NCI-H187 treated with DMSO at 0.1 percent for 48 hours (cell line): ENCODE measurements at regions not wholly inside any gene's neighbourhood (a gene's known extent, or its start where the extent isn't known, plus 50 kb on each side); places are given as distances from the start of the nearest gene placed in this dataset.

Experiments used
- DNase-seq: peaks from one replicate; lab custom pipeline; 2025; lab: John Stamatoyannopoulos, UW

DNA sequence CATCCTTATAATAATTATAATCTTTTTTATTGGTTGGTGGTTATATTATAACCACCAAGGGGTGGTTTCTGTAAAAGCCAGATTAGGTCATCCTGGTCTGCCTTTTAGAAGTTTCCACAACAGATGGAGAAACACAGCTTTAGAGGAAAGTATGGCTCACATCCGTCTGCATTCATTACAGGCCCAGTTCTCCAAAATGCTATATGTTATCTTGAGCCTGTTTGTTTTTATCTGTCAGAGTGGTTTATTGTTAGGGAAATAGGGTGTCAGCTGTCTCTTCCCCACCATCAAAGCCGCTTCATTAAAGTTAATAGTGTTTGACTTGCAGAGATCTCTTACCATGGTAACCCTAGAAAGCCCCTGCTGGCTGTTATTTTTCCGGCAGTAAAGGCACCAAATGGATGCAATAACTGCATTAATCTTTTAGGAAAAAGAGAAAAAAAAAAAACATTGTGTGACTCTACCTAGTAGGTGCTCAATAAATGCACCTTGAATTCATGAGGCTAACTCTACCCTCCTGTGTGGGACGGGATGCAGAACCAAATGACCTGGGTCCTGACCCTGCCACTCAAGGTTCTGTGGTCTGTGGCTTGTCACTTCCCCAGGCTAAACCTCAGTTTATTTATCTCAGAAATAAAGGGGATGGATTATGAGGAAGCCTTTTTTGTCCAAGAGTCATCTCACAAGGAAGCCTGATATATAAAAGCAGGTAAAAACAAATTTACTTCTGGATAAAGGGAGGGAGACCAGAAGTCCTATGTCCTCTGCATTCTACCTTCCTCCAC is 118.3 kb downstream of the WT1 start:
- no peak for DNase-seq

DNA sequence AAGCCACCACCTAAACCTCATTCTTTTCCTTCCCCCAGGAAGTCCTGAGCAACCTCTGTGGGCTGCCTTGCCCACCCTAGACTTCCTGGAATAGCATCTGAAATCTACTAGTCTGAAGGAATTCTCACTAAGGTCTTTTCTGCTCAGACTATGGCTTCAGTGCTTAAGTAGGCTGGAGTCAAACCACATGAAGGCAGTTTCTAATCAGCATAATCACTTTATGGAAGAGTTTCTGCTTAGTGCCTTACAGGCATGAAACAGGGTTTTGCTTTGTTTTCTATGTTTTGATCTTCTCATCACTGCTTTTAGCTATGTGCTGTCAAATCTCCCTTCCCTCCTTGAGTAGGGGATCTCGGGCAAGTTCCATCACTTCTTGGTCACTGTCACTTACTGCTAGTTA is 117.7 kb downstream of the WT1 start:
- no peak for DNase-seq

DNA sequence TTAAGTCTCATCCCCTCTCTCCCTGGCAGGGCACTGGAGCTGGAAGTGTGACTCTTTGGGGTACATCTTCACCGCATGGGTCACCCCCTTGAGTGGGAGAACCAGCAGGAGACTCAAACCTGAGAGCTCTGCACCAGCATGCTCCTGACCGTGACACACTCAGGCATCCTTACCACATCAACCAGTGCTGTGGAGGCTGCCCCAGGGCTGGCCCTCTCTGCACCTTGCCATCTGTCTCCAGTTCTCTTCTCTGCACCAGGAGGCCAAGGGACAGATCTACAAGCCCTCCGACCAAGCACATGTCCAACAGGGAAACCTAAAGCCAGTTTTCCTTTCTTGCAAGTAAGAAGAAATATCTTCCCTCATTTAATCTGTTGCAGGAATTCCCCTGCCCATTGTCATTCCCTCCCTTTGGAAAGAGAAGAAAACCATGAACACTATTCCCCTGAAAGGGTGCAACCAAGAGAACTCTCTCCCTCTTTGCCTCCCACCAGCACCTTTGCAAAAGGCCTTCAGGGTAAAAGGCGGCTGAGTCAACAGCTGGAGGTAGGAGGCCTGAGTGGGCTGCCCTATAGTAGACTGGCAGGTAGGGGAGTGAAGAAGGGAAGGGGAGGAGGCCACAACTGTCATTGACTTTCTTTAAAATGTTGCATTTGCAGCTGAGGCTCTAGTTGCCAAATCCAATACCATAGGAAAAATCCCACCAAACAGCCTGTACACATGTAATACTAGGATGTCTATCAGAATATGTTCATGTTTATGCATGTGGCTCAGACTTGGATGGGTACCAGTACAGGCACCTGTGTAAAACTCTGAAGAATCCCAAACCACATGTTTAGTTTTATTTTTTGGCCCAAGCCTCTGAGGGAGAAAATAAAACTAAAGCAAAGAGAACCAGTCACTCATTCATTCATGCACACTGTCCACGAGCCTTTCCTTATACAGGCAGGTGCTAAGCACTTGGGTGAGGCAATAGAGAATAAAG is 117.0 kb downstream of the WT1 start:
- no peak for DNase-seq

DNA sequence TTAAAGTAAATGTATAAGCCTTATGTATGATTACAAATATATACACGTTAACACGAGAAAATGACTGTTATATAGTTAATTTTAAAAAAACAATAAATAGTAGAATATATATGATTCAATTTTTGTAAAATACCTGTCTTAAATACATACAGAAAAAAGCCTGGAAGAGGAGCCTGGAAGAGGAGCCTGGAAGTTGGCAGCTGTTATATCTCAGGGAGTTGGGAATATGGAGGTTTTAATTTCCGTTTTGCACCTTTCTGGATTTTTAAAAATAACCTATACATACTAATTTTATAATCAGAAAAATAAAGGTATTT is 111.6 kb downstream of the WT1 start:
- no peak for DNase-seq

GRCh38 chr11:32325187-32325586 is 110.2 kb downstream of the WT1 start:
- no peak for DNase-seq

GRCh38 chr11:32325725-32326124 is 109.6 kb downstream of the WT1 start:
- DNase-seq, result no peak

- DNase-seq, result no peak
Measured at GRCh38 chr11:32326522-32326921, 108.8 kb downstream of the WT1 start.

DNA sequence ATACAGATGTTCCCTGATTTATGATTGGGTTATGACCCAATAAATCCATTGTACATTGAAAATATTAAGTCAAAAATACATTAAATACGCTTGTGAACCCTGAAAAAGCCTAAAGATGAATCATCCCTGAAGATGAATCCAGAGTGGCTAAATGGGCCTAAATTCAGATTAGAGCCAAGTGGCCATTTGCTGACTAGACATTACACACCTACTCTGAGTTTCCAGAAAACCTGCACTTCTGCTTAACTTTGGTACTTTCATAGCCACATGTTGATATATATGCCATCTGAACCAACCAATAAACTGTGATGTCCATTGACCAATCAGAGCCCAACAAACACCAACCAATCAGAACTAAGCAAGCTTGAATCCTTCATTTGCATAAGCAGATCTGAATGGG is 106.9 kb downstream of the WT1 start:
- DNase-seq, result no peak

DNA sequence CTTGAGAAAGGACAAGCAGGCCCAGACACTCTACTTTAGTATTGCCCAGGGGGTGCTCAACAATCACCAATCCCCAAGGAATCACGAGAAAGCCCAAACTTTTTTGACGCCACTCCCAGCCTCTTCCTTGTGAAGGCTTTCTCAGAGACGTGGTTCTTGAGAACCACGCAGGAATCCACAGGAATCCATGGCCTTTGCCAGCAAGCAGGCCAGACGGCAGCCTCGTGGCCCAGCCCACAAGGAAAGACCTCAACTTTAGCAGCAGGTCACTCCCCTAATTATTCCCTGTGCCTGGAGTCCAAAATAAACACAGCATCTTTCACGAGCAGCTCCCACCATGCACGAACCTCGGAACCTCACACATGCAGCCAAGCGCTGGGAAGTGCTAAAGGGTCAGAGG is 104.2 kb downstream of the WT1 start:
- DNase-seq, result no peak

- no peak for DNase-seq
Measured at GRCh38 chr11:32331792-32332191, 103.5 kb downstream of the WT1 start.

- no peak for DNase-seq
Measured at GRCh38 chr11:32332990-32333319, 102.4 kb downstream of the WT1 start.

DNA sequence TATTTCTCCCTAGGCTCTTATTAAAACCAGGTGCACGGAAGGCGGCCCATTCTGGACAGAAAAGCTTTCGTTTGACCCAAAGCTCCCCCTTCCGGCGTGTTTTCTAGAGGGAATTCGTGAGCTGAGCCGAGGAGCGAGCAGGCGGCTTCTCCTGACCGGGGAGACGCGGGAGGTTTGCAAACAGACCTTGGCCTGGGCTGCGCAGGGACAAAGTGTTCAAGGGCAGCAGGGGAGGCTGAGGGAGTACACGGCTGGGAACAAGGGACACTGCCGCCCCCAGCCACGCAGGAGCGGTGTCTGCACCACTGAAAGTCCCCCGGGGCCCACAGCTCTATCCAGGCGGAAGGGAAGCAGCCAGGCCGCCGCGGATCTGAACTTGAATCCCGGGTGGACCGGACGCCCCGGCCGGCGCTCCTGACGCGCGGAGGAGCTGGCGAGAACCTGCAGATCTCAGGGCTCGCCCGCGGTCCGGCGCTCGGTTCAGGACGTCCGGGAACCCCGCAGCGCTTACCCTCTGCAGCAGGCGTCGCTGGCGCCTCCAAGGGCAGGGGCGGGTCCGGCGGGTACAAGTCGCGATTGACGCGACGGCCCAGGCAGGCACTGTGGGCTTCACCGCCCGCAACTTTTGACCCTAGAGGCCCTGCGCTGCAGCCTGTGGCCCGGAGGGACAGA is 101.9 kb downstream of the WT1 start:
- no peak for DNase-seq

DNA sequence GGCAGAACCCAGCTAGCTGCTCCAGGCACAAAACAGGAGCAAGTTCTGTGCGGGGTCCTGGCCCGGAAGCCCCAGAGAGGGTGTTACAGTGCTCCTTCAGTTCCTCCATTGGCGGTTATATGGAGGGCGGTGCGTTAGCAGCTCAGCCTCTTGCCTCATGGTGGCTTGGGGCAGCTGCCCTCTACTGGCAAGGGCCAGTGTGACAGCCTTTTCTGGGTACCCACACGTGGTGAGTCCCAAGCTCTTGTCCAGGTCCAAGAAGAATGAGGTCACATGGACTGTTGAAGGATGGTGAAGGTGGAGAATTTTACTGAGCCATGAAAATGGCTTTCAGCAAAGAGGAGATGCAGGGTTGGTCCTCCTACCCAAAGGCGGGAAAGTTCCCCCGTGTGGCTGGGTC is 100.5 kb downstream of the WT1 start:
- DNase-seq, result no peak
